Inferior parietal cortex (tissue), 1 donor: ENCODE measurements at regions not wholly inside any gene's neighbourhood (a gene's known extent, or its start where the extent isn't known, plus 50 kb on each side); places are given as distances from the start of the nearest gene placed in this dataset.
"Not testable (repeated sequence)": the region's sequence is repeated elsewhere in the genome, so short reads cannot be mapped to it uniquely, and the experiment has no call there.

Experiments
- DNase-seq: peaks from one replicate; pipeline ENCODE4 v3.0.0-alpha.2; 2016; ENCODE audit errors: extremely low spot score

DNA sequence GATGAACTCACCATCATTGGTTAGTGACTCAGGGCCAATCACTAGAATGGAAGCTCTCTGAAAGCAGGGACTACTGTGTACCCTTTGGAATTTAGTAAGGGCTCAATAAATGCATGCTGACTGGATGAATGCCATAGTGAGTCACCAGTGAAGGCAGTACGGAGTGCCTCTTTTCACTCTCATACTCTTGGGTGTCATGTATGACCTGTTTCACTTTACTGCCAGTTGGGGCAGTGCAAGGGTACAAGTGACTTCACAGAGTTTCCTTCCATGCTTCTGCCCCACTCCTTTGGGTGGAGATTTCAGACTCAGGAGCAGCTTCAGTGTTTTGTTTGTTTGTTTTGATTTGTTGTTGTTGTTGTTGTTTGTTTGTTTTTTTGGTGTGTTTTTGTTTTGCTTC lies 57.7 kb downstream of the SOX3 start:
- DNase-seq, result no peak

DNA sequence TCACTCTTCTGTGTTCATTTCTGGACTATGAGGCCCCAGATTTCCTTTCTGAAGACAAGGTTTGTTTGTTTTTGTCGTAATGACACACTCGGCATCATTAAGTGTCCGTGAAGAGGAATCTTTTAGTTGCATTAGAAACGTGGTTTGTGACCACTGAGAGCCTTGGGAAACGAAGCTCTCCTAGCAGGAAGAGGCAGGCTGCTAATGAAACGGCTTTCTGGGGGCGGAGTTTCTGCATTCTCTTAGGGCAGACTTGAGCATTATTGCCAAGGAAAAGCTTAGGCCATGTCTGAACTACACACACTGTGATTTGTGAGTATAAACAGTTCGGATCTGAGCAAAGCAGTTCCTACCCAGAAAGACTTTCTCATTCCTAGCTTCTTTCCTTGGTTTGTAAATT lies 64.0 kb downstream of the SOX3 start:
- DNase-seq, result peak; percentile 1

DNA sequence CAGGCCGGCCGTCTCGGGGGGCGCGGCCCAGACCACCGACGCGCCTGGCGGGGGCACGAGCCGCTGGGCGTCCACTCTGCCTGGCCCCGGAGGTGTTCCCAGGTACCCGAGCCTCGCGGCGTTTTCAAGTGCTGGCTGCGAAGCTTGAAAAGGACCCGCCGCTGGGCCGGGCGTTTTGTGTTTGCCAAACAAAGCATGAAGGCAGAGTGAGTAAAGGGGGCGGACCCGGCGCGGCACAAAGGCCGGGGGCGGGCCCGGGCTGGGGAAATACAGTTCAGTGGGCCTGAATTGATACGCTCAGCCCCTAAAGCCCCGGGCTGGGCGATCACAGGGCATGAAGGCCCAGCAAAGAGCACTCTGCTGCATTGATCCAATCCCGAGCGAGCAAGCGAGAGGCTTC lies 65.4 kb downstream of the SOX3 start:
- DNase-seq, result no peak

DNA sequence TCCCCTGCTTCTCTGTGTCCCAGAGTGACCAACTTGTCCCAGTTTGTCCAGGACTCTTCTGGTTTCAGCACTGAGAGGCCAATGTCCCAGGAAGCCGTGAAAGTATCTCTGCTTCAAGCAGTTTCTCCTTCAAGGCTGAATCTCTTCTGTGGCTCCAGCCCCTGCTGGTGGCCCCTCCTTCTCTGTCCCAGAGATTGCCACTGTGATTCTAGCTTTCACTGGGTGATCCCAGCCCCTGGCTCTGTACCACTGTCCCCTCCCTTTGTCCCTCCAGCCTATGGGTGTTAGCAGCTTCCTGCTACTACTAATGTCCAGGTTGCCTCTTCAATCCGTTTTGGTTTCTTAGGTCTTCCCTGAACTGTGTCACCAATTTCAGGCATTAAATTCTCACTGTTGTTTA lies 70.5 kb downstream of the SOX3 start:
- DNase-seq, result no peak

DNA sequence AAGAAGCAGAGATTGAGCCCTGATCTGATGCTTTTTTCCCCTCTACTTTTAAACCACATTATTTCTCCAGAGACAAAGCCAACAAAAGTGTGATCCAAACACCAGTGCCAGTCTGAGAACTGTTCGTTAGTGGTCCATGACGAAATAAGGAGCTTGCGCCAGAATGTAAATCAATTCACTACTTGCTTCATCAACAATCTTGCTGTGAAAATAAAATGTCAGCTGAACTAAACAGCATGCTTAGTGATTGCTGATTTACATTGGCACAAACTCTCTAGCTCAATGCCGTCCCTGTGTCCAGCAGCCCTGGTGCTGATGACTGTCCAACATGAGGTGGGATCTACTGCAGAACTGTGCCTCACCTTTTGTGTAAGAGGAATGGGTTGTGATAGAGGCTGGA lies 71.3 kb downstream of the SOX3 start:
- DNase-seq, result no peak

DNA sequence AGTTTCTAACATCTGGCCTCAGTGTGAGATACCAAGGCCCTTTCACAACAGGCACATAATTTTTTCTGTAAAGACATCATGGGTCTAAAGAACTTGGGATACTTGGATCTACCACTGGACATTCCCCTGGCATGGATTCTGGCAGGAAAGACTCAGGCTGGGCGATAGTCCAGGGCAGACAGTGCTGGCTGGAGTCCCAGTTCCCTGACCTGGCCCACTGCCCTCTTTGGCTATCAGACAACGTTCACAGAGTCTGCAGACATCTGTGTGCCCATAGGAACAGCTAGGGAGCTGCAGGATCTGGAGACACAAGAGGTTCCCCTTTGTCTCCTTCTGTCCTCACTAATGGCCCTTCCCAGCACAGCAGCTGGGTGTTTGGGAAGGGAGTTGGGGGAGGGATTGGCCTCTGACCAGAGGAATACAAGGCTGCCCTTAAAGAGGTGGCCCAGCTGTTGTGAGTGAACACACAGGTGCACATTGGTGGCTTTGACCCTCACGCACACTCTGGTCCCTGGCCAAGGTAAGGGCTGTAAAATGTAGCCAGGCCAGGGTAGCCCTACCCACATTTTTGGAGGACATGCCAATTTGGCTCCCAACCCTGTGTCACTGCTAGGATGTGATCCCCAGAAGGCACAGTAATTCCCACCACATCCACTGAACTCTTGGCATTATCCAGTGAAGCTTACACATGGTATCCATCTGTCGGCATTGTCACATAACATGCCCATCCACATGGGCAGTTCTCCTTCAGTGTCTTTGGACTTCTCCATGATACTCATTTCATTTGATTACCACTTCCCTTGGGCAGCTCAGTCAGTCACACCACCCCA lies 72.3 kb downstream of the SOX3 start:
- peak; percentile 5 for DNase-seq

DNA sequence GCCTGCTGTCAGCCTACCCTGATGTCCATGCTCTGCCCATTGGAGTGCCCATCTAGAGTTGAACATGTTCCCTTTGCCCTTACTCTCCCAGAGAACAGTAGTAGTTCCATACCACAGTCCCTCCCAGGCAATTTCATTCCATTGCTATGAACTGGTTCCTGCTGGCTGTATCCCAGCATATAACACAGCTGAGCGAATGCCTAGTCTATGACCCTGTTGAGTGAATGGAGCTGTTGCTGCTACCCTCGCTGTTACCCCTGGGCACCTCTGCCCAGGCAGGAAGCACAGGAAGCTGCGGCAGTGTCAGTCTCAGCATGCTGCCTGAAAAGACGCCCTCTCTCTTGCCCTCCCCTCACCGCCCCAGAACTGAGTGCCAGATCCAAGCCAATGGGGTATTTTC lies 73.3 kb downstream of the SOX3 start:
- DNase-seq, result no peak

DNA sequence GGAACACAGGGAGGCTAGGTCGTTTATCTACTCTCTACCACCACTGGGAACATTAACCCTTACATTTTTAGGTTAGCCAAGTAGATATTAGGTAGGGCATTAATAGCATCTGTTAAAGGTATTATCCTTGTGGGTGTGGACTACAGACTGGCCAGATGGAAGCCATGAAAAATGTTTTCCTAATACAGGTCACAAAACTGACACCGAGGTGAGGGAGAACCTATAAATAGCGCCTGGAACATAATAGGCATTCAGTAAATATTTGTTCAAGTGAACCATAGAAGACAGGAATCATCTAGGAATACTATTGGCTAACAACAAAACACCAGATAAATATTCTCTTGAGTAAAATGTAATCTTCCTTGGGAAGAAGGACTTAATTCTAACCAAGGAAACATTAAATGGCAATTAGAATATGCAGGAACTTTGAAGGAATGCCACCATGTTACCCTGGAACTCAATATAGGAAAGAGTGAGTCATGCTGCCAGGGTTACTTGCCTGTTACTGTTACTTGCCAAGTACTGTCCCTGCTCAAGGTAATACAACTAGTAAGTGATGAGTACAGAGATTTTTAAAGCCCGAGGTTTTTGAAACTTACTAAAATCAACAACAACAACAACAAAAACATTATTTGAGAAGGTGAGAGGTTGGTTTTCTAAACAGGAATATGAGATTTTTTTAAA lies 79.0 kb downstream of the SOX3 start:
- no peak for DNase-seq

DNA sequence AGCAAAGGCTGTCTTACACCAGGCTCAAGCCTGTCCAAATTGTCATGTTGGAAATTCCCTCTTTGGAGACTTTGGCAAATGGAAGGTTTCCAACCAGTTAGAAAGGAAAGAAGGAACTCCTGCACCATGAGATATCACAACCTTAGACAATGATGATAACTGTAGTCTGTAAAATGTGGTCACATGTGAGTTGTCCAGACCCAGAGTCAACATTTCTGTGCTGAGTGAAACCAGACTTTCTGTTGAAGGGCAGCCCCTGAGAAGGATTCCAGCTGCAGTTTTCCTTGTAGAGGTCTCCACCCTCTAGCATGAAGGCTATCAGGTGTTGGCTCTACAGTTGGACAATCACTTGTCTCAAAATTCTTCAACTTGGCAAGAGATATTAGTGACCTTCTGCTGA lies 82.4 kb downstream of the SOX3 start:
- DNase-seq, result no peak

DNA sequence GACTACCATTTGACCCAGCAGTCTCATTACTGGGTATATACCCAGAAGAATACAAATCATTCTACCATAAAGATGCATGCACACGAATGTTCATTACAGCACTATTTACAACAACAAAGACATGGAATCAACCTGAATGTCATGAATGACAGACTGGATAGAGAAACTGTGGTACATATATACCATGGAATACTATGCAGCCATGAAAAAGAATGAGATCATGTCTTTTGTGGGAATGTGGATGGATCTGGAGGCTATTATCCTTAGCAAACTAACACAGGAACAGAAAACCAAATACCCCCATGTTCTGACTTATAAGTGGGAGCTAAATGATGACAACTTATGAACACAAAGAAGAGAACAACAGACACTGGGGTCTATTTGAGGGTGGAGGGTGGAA lies 102.7 kb downstream of the SOX3 start:
- not testable (repeated sequence) for DNase-seq

DNA sequence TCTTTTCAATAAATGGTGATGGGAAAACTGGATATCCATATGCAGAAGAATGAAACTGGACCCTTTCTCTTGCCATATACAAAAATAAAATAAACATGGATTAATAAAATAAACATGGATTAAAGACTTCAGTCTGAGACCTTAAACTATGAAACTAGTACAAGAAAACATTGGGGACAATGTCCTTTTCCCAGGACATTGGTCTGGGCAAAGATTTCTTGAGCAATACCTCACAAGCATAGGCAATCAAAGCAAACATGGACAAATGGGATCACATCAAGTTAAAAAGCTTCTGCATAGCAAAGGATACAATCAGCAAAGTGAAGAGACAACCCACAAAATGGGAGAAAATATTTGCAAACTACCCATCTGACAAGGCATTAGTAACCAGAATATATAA lies 108.5 kb downstream of the SOX3 start:
- not testable (repeated sequence) for DNase-seq

DNA sequence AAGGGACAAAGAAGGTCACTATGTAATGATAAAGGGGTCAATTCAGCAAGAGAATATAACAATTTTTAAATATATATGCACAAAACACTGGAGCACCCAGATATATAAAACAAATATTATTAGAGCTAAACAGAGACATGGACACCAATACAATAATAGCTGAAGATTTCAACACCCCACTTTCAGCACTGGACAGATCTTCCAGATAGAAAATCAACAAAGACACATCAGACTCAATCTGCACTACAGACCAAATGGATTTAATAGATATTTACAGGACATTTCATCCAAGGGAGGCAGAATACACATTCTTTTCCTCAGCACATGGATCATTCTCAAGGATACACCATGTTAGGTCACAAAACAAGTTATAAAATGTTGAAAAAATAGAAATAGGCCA lies 111.4 kb downstream of the SOX3 start:
- DNase-seq, result no peak

DNA sequence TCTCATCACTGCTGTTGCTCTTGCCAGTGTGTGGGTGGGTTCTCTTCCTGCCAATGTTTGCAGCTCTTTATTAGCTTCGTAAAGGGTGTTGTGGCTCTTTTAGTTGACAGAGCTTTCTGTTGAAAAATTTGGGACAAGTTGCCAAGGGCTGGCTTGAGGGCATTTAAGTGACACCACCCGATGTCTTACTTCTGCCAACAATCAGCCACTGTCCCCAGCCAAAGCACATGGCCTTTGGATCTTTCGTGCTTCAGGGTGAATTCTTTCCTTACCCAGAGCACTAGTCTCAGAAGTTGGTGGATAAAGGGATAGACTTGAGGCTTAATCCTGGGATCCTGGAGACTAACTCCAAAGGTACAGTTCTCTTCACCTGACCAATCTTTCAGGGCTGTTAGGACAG lies 113.6 kb downstream of the SOX3 start:
- DNase-seq, result no peak

DNA sequence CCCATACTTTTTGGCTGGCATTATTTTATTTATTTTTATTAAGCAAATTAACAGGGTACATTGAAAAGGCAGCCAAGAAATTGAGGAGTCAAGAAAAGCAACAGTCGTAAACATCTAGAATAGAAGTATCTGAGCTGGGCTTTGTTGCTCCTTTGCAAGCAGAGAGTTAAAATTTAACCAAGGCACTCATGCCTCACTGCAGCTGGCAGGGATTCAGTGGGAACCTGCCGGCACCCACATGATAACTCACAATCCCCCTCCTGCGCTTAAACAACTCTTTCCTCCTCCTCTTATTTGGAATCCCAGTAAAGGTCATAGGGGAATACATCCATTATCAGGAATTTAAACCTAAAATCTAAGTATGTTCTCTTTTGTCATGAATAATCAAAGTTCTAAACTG lies 115.5 kb downstream of the SOX3 start:
- no peak for DNase-seq

DNA sequence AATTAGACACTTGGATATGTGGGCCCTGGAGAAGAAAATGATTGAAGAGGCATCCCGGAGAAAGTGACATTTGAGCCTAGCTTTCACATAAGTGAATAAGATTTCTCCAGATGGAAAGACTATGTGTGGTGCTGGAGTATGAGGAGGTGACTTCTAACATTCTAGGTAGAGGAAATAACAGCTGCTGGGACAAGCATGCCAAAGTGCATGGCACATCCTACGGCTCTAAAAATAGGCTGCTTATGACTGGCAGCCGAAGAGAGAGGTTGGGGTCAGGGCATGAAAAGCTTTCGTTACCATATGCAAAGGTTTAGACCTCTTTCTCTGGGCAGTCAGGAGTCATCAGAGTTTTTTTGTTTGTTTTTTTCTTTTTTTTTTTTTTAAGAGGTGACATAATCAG lies 142.0 kb downstream of the SOX3 start:
- DNase-seq, result no peak

DNA sequence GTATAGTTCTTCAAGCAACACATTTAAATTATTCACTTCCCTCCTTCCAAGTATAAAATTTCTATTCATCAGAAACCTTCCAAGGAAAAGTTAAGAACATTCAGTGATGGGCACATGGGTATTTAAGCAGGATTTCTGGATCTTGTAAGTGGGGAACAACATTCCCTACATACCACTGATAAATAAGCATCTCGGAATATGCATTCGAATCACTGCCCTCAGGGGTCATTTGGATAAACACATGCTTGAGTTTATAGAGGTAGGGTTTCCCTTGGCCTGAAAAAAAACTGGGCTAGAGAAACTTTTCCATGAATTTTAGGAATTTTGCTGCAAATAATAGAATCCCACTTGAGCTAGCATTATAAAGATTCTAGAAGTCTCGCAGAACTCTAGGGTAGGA lies 143.9 kb downstream of the SOX3 start:
- no peak for DNase-seq

DNA sequence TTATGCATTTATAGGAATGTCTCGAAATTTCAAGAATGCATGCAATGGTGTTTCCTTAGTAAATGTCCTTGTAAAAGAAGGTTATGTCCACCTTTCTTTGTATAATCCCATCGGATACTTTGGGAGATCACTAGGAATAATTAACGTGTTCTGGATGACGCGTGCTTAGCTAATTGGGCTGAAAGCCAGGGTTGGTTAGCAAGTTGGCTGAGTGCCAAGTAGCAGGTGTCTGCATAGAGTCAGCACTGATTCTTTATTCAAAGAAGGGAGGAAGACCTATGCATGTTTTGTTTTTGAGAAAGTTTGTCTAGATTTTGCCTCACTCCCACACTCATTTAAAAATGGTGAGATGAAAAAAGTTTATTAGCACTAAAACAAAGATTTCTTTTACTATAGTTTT lies 144.6 kb downstream of the SOX3 start:
- DNase-seq, result no peak

DNA sequence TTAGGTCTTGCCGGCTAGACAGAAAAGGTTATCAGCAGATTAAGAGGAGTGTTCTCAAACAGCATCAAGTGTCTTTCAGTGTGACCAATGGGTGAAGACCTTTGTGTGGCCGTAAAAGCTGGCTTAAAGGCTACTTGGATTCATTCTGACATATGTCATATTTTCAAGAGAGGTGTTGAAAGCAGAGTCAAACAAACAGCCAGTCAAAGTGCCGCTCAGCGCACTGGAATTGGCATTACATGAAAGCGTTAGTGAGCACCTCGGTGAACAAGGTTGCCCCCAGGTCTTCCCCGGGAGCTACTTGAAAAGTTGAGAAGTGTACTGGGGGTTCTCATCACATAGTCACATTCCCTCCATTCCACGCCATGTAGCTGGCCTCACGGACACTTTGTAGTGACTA lies 148.9 kb downstream of the SOX3 start:
- no peak for DNase-seq

DNA sequence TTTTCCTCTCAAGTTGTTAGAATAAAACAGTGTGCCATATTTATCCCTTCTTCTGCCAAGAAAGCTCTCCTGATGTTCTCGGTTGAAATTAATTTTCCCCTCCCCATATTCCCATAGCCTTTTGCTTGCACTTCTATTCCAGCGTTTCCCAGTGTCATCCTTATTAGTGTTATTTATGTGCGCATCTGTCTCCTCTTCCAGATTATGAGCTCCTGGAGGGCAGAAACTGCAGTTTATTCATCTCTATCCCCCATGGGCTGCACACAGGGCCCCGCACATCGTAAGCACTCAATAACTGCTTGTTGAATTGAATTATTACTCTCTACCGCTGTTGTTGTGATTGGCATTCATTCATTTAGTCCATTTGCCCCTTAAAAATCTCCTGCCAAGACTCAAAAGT lies 149.4 kb downstream of the SOX3 start:
- DNase-seq, result no peak

DNA sequence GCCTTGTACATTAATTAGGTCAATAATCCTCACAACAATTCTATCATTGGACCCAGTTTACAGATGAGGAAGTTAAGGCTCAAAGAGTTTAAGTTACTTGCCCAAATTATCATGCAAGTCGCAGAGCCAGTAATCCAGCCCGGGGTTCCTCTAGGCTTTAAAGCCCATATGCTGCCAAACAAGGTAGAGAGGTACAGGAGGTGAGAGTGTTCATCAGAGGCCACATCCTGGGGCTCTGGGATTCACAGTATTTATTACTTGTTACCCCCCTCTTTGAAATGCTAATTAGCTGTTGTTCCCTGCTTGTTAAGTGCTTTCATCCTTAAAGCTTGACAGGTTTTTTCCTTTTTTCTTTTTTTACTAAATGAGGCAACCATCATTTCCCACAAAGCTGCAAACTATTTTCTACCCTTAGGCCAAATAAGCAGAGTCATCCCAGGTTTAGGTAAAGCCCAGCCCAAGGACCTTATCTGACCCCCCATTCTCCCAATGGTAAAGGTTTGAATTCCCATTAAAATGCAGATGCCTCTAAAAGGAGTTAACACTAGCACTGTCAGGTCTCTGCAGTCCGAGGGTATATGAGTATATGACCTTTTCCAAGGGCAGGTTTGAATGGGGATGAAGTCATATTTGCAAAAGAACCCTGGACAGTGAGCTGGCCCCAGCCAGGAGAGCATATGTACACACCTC lies 150.3 kb downstream of the SOX3 start:
- DNase-seq, result no peak

DNA sequence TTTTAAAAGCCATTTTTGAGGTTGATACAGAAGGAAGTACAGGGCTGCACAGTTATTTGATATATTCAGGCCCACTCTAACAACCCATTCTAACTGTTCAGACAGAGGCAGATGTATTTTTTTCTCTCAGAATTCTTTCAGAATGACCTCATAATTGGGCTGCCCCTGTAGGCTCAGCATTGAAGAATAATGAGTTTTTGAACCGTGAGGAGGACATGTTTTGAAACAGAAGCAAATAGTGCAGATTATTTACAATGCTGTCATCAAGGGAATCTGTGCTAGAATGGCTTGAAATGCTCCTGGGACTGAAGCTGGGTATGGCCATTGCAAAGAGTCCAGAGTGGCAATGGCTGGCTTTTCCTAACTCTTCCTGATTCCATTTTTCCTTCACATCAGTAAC lies 158.1 kb downstream of the SOX3 start:
- no peak for DNase-seq

DNA sequence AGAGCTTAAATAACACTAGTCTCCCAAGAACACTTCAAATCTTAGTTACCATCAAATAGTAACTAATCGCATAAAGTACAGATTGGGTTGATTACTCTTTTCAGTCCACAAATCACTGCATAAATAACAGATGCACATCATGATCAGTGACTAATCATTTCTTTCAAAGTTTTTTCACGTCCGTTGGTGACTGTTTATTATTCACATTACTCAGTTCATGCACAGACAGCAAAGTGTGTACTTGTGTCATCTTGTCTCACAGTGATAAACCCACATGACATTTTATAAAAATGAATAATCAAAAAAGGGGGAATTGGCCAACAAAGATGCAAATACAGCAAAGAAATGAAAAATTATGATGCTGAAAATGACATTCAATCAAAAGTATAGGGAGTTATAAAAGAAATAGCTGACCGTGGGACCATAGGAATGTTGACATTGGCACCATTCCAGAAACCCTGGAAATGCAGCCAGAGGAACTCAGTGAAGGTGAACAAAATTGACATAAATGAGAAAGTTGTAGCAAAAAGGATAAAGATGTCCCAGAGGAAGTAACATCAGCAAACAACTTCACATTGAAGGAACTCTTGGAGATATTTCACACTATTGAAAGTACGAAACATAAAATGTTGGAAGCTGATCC lies 161.5 kb downstream of the SOX3 start:
- no peak for DNase-seq

DNA sequence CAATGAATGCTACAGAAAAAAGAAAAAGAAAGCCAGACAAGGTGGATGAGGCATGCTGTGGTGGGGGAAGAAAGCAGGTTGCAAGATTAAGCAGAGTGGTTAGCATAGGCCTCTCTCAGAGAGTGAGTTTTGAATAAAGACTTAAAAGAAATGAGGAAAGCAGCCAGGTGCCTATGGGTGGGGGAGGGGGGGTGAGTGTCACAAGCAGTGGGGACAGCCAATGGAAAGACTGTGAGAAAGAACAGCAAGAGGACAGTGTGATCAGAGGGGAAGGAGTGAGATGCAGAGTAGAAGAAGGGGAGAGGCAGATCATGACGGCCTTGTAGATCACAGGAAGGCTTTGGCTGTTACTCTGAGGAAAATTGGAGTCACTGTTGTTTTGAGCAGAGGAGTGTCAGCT lies 162.5 kb downstream of the SOX3 start:
- no peak for DNase-seq
